ENCODE measurements at regions not wholly inside any gene's neighbourhood (a gene's known extent, or its start where the extent isn't known, plus 50 kb on each side); places are given as distances from the start of the nearest gene placed in this dataset.

DNA sequence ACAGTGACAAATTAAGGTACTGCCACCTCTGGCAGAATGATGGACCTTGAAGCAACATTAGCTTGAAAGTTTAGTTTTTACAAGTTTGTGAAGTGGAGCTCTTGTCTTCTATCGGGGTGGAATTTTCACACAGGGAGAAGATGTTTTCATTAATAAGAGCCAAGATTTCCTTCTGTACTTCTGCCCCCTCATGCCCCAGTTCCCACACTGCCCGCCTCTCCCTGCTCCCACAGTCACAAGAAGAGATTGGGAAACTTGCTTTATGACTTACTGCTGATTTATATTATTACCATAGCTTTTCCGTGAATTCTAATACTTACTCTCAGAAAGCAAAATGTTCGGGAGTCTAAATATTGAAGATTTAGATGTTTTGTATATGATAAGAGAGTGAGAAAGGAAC, 539.8 kb upstream of the ARX start:
- Histone ChIP-seq H4K91ac (replicated peaks; ENCODE audit: insufficient read length, low read length) (no peak overlapping the region), H3K27me3 (replicated peaks in 1 of 4; ENCODE audit: control insufficient read depth in 3 of 4, extremely low read depth in 1 of 4, insufficient read depth in 3 of 4, low read length in 3 of 4) (no peaks in the 10 kb centered on the region), H3K79me2 (ENCODE audit: control insufficient read depth in 1 of 2, insufficient read depth in 2 of 2, low read length in 2 of 2) (no peaks in the 10 kb centered on the region), H2AFZ (ENCODE audit: low read length) (no peak overlapping the region), H3K9ac (replicated peaks in 1 of 4; ENCODE audit: extremely low read depth in 1 of 4, low read depth in 3 of 4, low read length in 3 of 4) (no peak overlapping the region), H3K27ac (ENCODE audit: low read depth, low read length) (no peak overlapping the region), H3K4me1 (replicated peaks in 1 of 4; ENCODE audit: control insufficient read depth in 3 of 4, insufficient read depth in 4 of 4, low read length in 3 of 4) (no peaks in the 10 kb centered on the region), H4K8ac (ENCODE audit: extremely low read depth, insufficient read depth, low read length) (no peak overlapping the region), H2BK20ac (ENCODE audit: low read length) (no peak overlapping the region), H3K23ac (ENCODE audit: insufficient read length) (no peak overlapping the region), H2BK15ac (ENCODE audit: low read length) (no peak overlapping the region), H3K14ac (ENCODE audit: insufficient read length) (no peak overlapping the region), H3K79me1 (ENCODE audit: low read depth, low read length) (no peaks in the 10 kb centered on the region), H3K9me3 (ENCODE audit: insufficient read depth in 2 of 2, low read depth in 1 of 2, low read length in 1 of 2) (no peaks in the 10 kb centered on the region), H3K56ac (replicated peaks; ENCODE audit: insufficient read length, low read depth, low read length) (no peak overlapping the region), H2BK12ac (ENCODE audit: low read depth, low read length) (no peak overlapping the region), H2AK5ac (ENCODE audit: low read depth, low read length) (no peak overlapping the region), H3K36me3 (ENCODE audit: control insufficient read depth in 2 of 4, insufficient read depth in 4 of 4, low read length in 3 of 4) (no peaks in the 10 kb centered on the region), H3K4ac (replicated peaks; ENCODE audit: insufficient read length, low read depth, low read length) (no peak overlapping the region), H4K20me1 (replicated peaks in 1 of 2; ENCODE audit: control insufficient read depth in 1 of 2, insufficient read depth in 2 of 2, low read length in 2 of 2) (no peaks in the 10 kb centered on the region), H3K23me2 (ENCODE audit: low read depth, low read length) (no peaks in the 10 kb centered on the region), H3K18ac (ENCODE audit: extremely low read depth, low read length) (no peak overlapping the region), H2BK120ac (replicated peaks; ENCODE audit: low read depth, low read length) (no peak overlapping the region), H3K4me2 (ENCODE audit: insufficient read depth in 1 of 2, low read depth in 2 of 2, low read length in 2 of 2) (no peak overlapping the region), H4K5ac (ENCODE audit: insufficient read length, low read depth, low read length) (no peak overlapping the region), H3K4me3 (ENCODE audit: extremely low read depth in 1 of 4, insufficient read depth in 2 of 4, low read depth in 3 of 4, low read length in 4 of 4) (no peak overlapping the region), H2BK5ac (ENCODE audit: low read depth, low read length) (no peak overlapping the region)
- ChIA-PET POLR2A (ENCODE audit: partially characterized antibody) (no interaction called here), CTCF (ENCODE audit: partially characterized antibody) (no interaction called here)
- WGBS, 2 experiments (ENCODE audit: extremely low coverage in 1 of 2, insufficient coverage in 1 of 2, insufficient read length in 1 of 2, insufficient replicate concordance in 2 of 2, low coverage in 1 of 2, low lambda C conversion rate in 2 of 2, missing lambda C conversion rate in 1 of 2), result 81% methylated on average over 4 of the region's 4 CpGs; no CpG with 5 or more reads in 1 of the 2 experiments
- DNase-seq (ENCODE audit: low read depth in 1 of 2, low spot score in 2 of 2) (no peak), FAIRE-seq (no peak)
- no peak for TF ChIP-seq CEBPB (IDR thresholded peaks at IDR 0.05; ENCODE audit: low read depth, low read length)
- TF ChIP-seq TBP (IDR thresholded peaks at IDR 0.05; ENCODE audit: low read depth, low read length), result no peak
- no peak for TF ChIP-seq RNF2 (IDR thresholded peaks at IDR 0.05; ENCODE audit: borderline replicate concordance, low read depth, low read length, missing control alignments, poor library complexity, severe bottlenecking)
- no peak for TF ChIP-seq RFX5 (IDR thresholded peaks at IDR 0.05; ENCODE audit: borderline replicate concordance, low read depth, low read length)
- TF ChIP-seq SIX5 (IDR thresholded peaks at IDR 0.05; ENCODE audit: low read depth, low read length), result no peak
